Lung (tissue), 11 donors: ENCODE measurements at regions not wholly inside any gene's neighbourhood (a gene's known extent, or its start where the extent isn't known, plus 50 kb on each side); places are given as distances from the start of the nearest gene placed in this dataset.

Source experiments
- ATAC-seq: fragments of 200-7000 bp; cut with Tn5 transposase; one replicate; pipeline ENCODE4 v1.9.1; 2020; ENCODE audit warnings: moderate number of reproducible peaks; ENCODE audit not compliant: insufficient read depth, low FRiP score
- DNase-seq, 3 donors: peaks; one replicate each; pipeline ENCODE4 v3.0.0-alpha.2; 2013 to 2017
- H3K27ac ChIP-seq, 2 donors: one replicate each; pipeline ENCODE4 v1.5.1; 2013; ENCODE audit warnings: mild to moderate bottlenecking in 2 of 2, moderate library complexity in 2 of 2, control low read depth in 1 of 2, inconsistent platforms in 1 of 2, low read depth in 1 of 2, low read length in 1 of 2
- H3K27me3 ChIP-seq, 3 donors: one replicate each; pipeline ENCODE4 v1.5.1; 2013; ENCODE audit warnings: low read length in 2 of 3; ENCODE audit not compliant: control insufficient read depth in 3 of 3, insufficient read depth in 3 of 3
- H3K36me3 ChIP-seq, 4 donors: one replicate each; pipeline ENCODE4 v1.5.1; 2013; ENCODE audit warnings: low read length in 4 of 4, mild to moderate bottlenecking in 1 of 4, moderate library complexity in 1 of 4; ENCODE audit not compliant: control insufficient read depth in 4 of 4, insufficient read depth in 4 of 4
- H3K4me1 ChIP-seq, 5 donors: one replicate each; pipeline ENCODE4 v1.5.1; 2013; ENCODE audit warnings: low read length in 5 of 5, mild to moderate bottlenecking in 2 of 5, moderate library complexity in 1 of 5; ENCODE audit not compliant: control insufficient read depth in 5 of 5, insufficient read depth in 5 of 5
- H3K4me3 ChIP-seq: one replicate; pipeline ENCODE4 v1.5.1; 2013; ENCODE audit warnings: mild to moderate bottlenecking, control low read depth, moderate library complexity
- H3K9ac ChIP-seq, 2 donors: one replicate each; pipeline ENCODE4 v1.5.1; 2013; ENCODE audit warnings: low read length in 2 of 2, control low read depth in 1 of 2; ENCODE audit not compliant: insufficient read depth in 1 of 2
- H3K9me3 ChIP-seq, 4 donors: one replicate each; pipeline ENCODE4 v1.5.1; 2013; ENCODE audit warnings: low read length in 3 of 4, mild to moderate bottlenecking in 1 of 4, moderate library complexity in 1 of 4; ENCODE audit not compliant: control insufficient read depth in 4 of 4, insufficient read depth in 3 of 4
- WGBS, 2 donors: extraction: QIAGEN DNeasy Blood & Tissue Kit; methylation state at CpG; one replicate each; pipeline ENCODE4 v1.1.7; 2013; 5-methylcytosine and 5-hydroxymethylcytosine counted together
- TF ChIP-seq, protein P1 (sequence below): IDR thresholded peaks from 2 replicates; pipeline ENCODE4 v1.5.1; 2012; ENCODE audit warnings: mild to moderate bottlenecking; ENCODE audit errors: control extremely low read depth, extremely low read depth
- donor health status: control.
- donor health status: control.
- donor health status: Bipolar disorder and iron deficiency.
- donor health status: healthy.
- donor health status: DM: yes; HTN: yes; CAD: no.

DNA sequence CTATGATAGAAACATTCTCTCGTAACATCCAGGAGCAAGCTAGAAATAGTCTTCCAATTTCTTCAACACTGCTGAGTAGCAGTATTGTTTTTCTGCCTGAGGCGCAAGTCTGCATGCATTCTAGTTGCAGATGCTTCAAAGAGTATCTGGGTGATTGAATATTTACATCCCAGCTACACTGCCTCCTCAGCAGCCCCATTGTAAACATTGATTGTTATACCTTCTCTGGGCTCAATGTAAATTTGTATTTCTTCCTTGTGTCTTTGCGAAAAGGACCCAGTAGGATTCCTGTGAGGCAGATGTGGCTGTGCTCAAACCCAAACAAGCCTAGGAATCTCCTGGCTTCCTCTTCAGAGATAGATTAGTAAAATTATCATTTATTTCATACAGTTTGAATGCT is 320.7 kb downstream of the CDC14C start:
- Histone ChIP-seq H3K4me1 (no peaks in the 10 kb centered on the region), H3K27ac (no peak overlapping the region), H3K9me3 (no peaks in the 10 kb centered on the region), H3K36me3 (no peaks in the 10 kb centered on the region), H3K9ac (no peak overlapping the region), H3K27me3 (no peaks in the 10 kb centered on the region), H3K4me3 (no peak overlapping the region)
- DNase-seq: no peak
- no peak for ATAC-seq
- 48 to 62% methylated on average over 3 of the region's 3 CpGs for WGBS, 2 donors
- TF ChIP-seq, protein P1, sequence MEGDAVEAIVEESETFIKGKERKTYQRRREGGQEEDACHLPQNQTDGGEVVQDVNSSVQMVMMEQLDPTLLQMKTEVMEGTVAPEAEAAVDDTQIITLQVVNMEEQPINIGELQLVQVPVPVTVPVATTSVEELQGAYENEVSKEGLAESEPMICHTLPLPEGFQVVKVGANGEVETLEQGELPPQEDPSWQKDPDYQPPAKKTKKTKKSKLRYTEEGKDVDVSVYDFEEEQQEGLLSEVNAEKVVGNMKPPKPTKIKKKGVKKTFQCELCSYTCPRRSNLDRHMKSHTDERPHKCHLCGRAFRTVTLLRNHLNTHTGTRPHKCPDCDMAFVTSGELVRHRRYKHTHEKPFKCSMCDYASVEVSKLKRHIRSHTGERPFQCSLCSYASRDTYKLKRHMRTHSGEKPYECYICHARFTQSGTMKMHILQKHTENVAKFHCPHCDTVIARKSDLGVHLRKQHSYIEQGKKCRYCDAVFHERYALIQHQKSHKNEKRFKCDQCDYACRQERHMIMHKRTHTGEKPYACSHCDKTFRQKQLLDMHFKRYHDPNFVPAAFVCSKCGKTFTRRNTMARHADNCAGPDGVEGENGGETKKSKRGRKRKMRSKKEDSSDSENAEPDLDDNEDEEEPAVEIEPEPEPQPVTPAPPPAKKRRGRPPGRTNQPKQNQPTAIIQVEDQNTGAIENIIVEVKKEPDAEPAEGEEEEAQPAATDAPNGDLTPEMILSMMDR: no peak

DNA sequence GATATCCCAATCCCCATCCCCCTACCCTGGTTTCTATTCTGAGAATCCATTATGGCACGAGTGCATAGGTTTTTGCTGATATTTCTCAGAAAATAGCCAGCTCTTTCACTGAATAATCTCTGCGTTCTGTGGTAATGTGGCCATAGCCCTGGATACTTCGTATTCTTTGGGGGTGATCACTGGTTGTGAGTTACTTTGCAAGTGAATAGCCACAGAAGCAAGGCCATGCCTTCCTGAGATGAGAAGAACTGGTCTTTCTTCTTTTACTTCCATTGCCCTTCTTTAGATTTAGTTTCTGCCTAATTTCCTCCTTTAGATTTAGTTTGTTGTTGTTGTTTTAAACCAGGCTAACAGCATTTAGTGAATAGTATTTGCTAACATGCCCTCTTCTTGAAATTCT is 323.4 kb downstream of the CDC14C start:
- TF ChIP-seq, protein P1: no peak
- no peak overlapping the region for H3K27ac ChIP-seq
- H3K36me3 ChIP-seq: no peaks in the 10 kb centered on the region
- H3K4me3 ChIP-seq: no peak overlapping the region
- DNase-seq (no peak), ATAC-seq (no peak)
- H3K9ac ChIP-seq: no peak overlapping the region
- no peaks in the 10 kb centered on the region for H3K27me3 ChIP-seq
- 67% methylated on average over 3 of the region's 3 CpGs for WGBS, 2 donors
- H3K9me3 ChIP-seq: no peaks in the 10 kb centered on the region
- H3K4me1 ChIP-seq: no peaks in the 10 kb centered on the region

DNA sequence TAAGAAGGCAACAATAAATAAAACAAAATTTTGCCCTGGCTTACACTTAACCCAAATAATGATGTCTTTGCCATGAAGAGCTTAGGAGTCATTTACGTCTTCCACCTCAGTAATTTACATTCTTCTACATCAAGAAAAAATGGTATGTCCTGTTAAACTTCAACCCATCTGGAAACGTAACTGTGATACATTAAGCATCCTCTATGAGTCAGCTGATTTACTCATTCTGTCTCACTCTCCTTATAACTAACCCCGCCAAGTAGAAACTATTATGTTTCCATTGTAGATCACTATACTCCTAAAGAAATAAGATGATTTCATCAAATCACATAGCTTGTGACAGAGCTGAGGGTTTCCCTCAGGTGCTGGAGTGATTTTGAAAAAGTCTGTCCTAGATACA is 330.7 kb downstream of the CDC14C start:
- no peaks in the 10 kb centered on the region for H3K4me1 ChIP-seq
- no peak overlapping the region for H3K9ac ChIP-seq
- TF ChIP-seq, protein P1: no peak
- no peaks in the 10 kb centered on the region for H3K27me3 ChIP-seq
- no peak overlapping the region for H3K27ac ChIP-seq
- H3K4me3 ChIP-seq: no peak overlapping the region
- no peak for ATAC-seq
- no peak for DNase-seq
- no peaks in the 10 kb centered on the region for H3K36me3 ChIP-seq
- no peaks in the 10 kb centered on the region for H3K9me3 ChIP-seq
- WGBS, 2 donors: 65 to 76% methylated on average over 3 of the region's 3 CpGs

DNA sequence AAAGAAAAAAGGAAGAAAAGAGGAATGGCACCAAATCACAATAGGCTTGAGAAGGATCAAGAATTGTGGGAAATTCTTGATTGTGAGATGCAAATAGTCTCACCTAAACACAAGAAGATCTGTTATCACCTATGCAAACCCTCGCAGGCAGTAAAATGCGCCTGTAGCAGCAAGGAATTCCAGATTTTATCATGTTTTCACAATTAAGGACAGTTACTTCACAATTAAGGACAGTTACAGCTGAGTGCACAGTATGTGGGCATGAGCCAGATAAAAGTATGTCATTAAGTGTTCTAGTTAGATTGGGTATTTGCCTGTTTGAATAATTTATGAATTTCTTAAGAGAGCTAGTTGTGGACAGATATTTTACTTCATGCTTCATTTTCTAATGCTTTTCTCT is 336.2 kb downstream of the CDC14C start:
- Histone ChIP-seq H3K36me3 (no peaks in the 10 kb centered on the region), H3K27me3 (no peaks in the 10 kb centered on the region), H3K4me1 (no peaks in the 10 kb centered on the region), H3K9ac (no peak overlapping the region), H3K4me3 (no peak overlapping the region), H3K27ac (no peak overlapping the region), H3K9me3 (no peaks in the 10 kb centered on the region)
- WGBS, 2 donors: 65 to 81% methylated on average over 2 of the region's 2 CpGs
- no peak for DNase-seq
- ATAC-seq: no peak
- TF ChIP-seq, protein P1: no peak
